HFF-Myc (cell line): ENCODE measurements at regions not wholly inside any gene's neighbourhood (a gene's known extent, or its start where the extent isn't known, plus 50 kb on each side); places are given as distances from the start of the nearest gene placed in this dataset.

ENCODE experiments used
- DNase-seq: peaks from one replicate; pipeline ENCODE4 v3.0.0-alpha.2; 2011; ENCODE audit warnings: low read depth; ENCODE audit errors: extremely low read depth
- H3K4me3 ChIP-seq: replicated peaks from 2 replicates; pipeline ENCODE4 v1.5.1; 2011; ENCODE audit warnings: low read depth, mild to moderate bottlenecking, control low read depth, low read length
- TF ChIP-seq, protein P1 (sequence below): IDR thresholded peaks from 2 replicates; pipeline ENCODE4 v1.5.1; 2012; ENCODE audit warnings: mild to moderate bottlenecking, low read depth, low read length, control low read depth; ENCODE audit errors: missing control alignments

DNA sequence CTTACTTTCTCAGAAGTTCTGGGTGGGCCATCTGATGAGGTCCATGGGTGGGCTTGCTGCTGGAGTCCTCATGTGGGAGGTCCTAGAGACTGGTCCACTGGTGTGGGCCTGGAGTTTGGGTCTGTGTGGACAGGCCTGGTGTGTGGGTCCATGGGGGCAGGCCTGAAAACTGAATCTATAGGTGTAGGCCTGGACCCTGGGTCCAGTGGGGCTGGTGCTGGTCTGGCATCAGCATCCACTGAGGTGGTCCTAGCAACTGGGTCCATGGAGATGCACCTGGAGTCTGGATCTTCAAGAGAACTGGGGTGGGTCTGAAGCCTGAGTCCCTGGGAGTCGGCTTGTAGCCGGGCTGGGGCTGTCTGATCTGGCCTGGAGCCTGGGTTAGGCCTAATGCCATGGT lies 253.8 kb upstream of the CCL2 start:
- DNase-seq: no peak
- TF ChIP-seq, protein P1, sequence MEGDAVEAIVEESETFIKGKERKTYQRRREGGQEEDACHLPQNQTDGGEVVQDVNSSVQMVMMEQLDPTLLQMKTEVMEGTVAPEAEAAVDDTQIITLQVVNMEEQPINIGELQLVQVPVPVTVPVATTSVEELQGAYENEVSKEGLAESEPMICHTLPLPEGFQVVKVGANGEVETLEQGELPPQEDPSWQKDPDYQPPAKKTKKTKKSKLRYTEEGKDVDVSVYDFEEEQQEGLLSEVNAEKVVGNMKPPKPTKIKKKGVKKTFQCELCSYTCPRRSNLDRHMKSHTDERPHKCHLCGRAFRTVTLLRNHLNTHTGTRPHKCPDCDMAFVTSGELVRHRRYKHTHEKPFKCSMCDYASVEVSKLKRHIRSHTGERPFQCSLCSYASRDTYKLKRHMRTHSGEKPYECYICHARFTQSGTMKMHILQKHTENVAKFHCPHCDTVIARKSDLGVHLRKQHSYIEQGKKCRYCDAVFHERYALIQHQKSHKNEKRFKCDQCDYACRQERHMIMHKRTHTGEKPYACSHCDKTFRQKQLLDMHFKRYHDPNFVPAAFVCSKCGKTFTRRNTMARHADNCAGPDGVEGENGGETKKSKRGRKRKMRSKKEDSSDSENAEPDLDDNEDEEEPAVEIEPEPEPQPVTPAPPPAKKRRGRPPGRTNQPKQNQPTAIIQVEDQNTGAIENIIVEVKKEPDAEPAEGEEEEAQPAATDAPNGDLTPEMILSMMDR: no peak
- no peak overlapping the region for H3K4me3 ChIP-seq

DNA sequence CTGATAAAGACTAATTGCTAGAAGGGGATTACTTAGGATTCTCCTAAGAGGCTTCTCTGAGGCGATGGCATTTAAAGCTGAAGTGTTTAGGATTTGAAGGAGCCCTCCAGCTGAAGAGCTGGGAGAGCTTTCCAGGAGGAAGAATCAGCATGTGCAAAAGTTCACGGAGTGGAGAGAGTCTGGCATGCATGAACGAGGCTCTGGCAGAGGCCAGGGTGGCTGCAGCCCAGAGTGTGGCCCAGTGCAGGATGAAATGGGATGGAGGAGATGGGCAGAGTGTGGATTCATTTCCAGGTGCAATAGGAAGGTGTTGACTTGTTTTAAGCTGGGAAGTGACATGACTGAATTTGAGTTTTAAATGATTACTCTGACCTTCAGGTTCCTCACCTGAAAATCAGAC lies 249.0 kb upstream of the CCL2 start:
- TF ChIP-seq, protein P1: no peak
- DNase-seq: no peak
- no peak overlapping the region for H3K4me3 ChIP-seq

DNA sequence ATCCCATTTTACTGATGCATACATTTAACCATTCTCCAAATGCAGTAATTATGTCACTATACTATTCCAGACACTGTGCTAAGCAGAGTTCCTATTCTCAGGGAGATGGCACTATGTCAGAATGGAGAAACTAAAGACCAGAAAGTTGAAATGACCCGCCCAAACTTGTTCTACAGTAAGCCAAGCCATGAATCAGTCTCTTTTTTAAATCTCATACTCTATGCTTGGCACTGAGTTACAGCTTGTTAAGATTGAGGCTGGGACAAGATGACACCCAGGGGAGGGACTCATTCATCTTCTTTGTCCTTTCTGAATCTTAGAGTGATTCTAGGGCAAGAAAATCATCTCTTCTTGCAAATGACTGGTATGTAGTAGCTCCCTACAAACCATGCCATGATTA lies 247.0 kb upstream of the CCL2 start:
- H3K4me3 ChIP-seq: no peak overlapping the region
- DNase-seq: no peak
- TF ChIP-seq, protein P1: no peak

DNA sequence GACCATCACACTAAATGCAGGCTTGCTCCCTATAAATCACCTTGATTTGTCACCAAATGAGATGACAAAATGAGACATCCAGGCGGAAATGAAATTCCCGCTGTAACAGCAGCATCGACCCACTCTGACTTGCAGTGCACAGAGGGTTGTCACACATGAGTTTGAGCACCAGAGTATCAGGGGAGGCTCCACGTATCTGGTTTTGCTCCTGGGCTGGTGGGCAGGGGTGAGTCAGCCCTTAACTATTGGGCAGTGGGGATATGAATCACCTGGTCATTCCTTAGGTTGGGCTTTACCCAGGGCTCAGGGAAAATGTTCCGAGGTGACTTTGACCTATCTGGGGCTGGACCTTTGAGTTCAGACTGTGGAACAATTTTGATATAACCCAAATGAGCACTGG lies 245.2 kb upstream of the CCL2 start:
- TF ChIP-seq, protein P1: no peak
- DNase-seq: no peak

DNA sequence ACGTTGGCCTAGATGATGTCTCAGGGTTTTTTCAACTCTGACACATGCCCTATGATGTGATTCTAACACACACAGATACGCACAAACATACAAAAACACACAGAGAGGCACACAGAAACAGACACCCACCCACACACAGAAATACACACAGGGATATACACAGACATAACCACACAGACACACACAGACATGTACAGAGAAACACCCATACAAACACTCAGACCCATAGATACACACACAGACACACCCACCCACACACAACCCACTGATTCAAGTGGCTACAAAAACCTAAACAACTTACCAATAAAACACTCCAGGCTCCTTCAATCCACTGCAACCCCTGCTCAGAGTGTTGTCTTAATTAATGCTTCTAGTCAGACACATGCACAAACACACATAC lies 244.6 kb upstream of the CCL2 start:
- TF ChIP-seq, protein P1: no peak
- DNase-seq: no peak
- no peak overlapping the region for H3K4me3 ChIP-seq

More for the DNA sequence above, 245.2 kb upstream of the CCL2 start:
- no peak overlapping the region for H3K4me3 ChIP-seq

DNA sequence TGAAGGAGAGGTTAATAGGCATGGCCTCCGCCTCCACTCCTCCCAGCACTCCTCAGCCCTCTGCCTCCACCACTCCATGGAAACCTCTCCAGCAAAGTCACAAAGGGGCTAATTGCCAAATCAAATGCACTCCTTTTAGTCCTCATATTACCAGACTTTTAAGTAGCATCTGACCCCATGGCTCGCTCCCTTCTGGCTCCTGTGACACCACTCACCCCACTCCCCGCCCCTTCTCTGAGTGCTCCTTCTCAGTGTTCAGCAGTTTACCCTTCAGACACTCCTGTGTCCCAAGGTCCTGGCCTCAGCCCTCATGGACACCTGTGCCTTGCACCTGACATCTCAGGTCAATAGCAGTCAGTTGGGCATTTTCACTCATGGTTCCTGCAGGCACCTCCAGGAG lies 243.5 kb upstream of the CCL2 start:
- no peak for DNase-seq
- H3K4me3 ChIP-seq: no peak overlapping the region

More for the DNA sequence above, 243.5 kb upstream of the CCL2 start:
- TF ChIP-seq, protein P1: no peak
